WTC11 (cell line): ENCODE measurements at regions not wholly inside any gene's neighbourhood (a gene's known extent, or its start where the extent isn't known, plus 50 kb on each side); places are given as distances from the start of the nearest gene placed in this dataset.

Source experiments
- CREB1 ChIP-seq: sonication (generic); formaldehyde crosslinking; IDR thresholded peaks from 2 replicates; pipeline ENCODE4 v1.8.0; 2023; ENCODE audit warnings: mild to moderate bottlenecking, missing genetic modification reagents
- CTCF ChIP-seq: fragments of 200-600 bp; IDR thresholded peaks from 2 replicates; pipeline ENCODE4 v1.8.0; 2022; ENCODE audit warnings: antibody characterized with exemption
- FOXK1 ChIP-seq: sonication (generic); formaldehyde crosslinking; IDR thresholded peaks from 2 replicates; pipeline ENCODE4 v1.8.0; 2022; ENCODE audit warnings: mild to moderate bottlenecking, moderate library complexity, missing genetic modification reagents
- JAZF1 ChIP-seq: fragments of 250-450 bp; sonication (Bioruptor Pico); IDR thresholded peaks from 2 replicates; pipeline ENCODE4 v1.9.0; 2021; ENCODE audit warnings: moderate library complexity, mild to moderate bottlenecking, inconsistent platforms
- KAT7 ChIP-seq: sonication (generic); formaldehyde crosslinking; IDR thresholded peaks from 2 replicates; pipeline ENCODE4 v1.8.1; 2023; ENCODE audit warnings: missing genetic modification reagents, mild to moderate bottlenecking, borderline replicate concordance
- MAX ChIP-seq: sonication (generic); formaldehyde crosslinking; IDR thresholded peaks from 2 replicates; pipeline ENCODE4 v1.8.0; 2022; ENCODE audit warnings: mild to moderate bottlenecking, missing genetic modification reagents
- MLX ChIP-seq: sonication (generic); formaldehyde crosslinking; IDR thresholded peaks from 2 replicates; pipeline ENCODE4 v1.8.1; 2023; ENCODE audit warnings: mild to moderate bottlenecking, missing genetic modification reagents, moderate library complexity
- NR1H2 ChIP-seq: sonication (generic); formaldehyde crosslinking; IDR thresholded peaks from 2 replicates; pipeline ENCODE4 v1.9.0; 2021; ENCODE audit warnings: mild to moderate bottlenecking, moderate library complexity, missing genetic modification reagents
- NR2C2 ChIP-seq: sonication (generic); formaldehyde crosslinking; IDR thresholded peaks from 2 replicates; pipeline ENCODE4 v1.8.0; 2022; ENCODE audit warnings: mild to moderate bottlenecking, missing genetic modification reagents
- PRRX2 ChIP-seq: fragments of 250-450 bp; sonication (Bioruptor Pico); IDR thresholded peaks from 2 replicates; pipeline ENCODE4 v1.8.0; 2021; ENCODE audit warnings: mild to moderate bottlenecking
- RELA ChIP-seq: sonication (generic); formaldehyde crosslinking; IDR thresholded peaks from 2 replicates; pipeline ENCODE4 v1.8.1; 2022; ENCODE audit warnings: missing genetic modification reagents, mild to moderate bottlenecking, borderline replicate concordance
- STAT6 ChIP-seq: sonication (generic); formaldehyde crosslinking; conservative IDR thresholded peaks from 2 replicates; pipeline ENCODE4 v1.8.1; 2023; ENCODE audit warnings: mild to moderate bottlenecking, low read depth, missing genetic modification reagents, moderate library complexity
- ZNF138 ChIP-seq: sonication (generic); formaldehyde crosslinking; conservative IDR thresholded peaks from 2 replicates; pipeline ENCODE4 v1.8.1; 2022; ENCODE audit warnings: mild to moderate bottlenecking, moderate library complexity, missing genetic modification reagents

- TF ChIP-seq JAZF1 (CRISPR knock-in tag): no peak
- no peak for TF ChIP-seq CTCF
- TF ChIP-seq KAT7 (CRISPR knock-in tag): no peak
- no peak for TF ChIP-seq FOXK1 (CRISPR knock-in tag)
- no peak for TF ChIP-seq MLX (CRISPR knock-in tag)
- TF ChIP-seq RELA (CRISPR knock-in tag): no peak
- TF ChIP-seq NR2C2: no peak
- no peak for TF ChIP-seq ZNF138 (CRISPR knock-in tag)
- TF ChIP-seq STAT6: no peak
- TF ChIP-seq NR1H2: no peak
- no peak for TF ChIP-seq CREB1 (CRISPR knock-in tag)
- no peak for TF ChIP-seq MAX (CRISPR knock-in tag)
- no peak for TF ChIP-seq PRRX2 (CRISPR knock-in tag)
These were observed 153.8 kb downstream of the MRPL39 start for GRCh38 chr21:25453524-25453923.
